ENCODE measurements at regions not wholly inside any gene's neighbourhood (a gene's known extent, or its start where the extent isn't known, plus 50 kb on each side); places are given as distances from the start of the nearest gene placed in this dataset.

DNA sequence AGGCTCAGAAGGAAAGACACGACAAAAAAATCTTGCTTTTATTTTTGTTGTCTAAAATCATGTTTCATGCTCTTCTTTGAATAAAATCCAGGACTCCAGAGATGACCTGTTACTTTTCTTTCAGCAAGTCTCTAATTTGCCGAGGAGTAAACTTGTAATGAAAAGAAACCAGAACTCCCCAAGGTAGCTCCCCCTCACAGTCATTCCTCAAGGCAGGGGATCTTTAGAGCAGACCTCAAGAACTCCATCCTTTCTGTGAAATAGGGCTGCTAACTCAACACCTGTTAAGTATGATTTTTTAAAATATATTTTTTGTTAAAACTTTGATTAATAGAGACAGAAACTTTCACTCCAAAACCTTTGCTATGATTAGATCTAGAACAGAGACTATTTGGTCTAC, 82.7 kb upstream of the ABCD3 start:
- no peak for DNase-seq (ENCODE audit: low read depth in 2 of 2)
- H3K4me3 ChIP-seq (replicated peaks in 1 of 2; ENCODE audit: low read depth in 2 of 2, low read length in 2 of 2), result no peak overlapping the region
- TF ChIP-seq, protein P1, sequence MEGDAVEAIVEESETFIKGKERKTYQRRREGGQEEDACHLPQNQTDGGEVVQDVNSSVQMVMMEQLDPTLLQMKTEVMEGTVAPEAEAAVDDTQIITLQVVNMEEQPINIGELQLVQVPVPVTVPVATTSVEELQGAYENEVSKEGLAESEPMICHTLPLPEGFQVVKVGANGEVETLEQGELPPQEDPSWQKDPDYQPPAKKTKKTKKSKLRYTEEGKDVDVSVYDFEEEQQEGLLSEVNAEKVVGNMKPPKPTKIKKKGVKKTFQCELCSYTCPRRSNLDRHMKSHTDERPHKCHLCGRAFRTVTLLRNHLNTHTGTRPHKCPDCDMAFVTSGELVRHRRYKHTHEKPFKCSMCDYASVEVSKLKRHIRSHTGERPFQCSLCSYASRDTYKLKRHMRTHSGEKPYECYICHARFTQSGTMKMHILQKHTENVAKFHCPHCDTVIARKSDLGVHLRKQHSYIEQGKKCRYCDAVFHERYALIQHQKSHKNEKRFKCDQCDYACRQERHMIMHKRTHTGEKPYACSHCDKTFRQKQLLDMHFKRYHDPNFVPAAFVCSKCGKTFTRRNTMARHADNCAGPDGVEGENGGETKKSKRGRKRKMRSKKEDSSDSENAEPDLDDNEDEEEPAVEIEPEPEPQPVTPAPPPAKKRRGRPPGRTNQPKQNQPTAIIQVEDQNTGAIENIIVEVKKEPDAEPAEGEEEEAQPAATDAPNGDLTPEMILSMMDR (IDR thresholded peaks at IDR 0.05; ENCODE audit: low read depth, low read length), result no peak

GRCh38 chr1:94334764-94335163, 83.4 kb upstream of the ABCD3 start:
- TF ChIP-seq, protein P1 (IDR thresholded peaks at IDR 0.05; ENCODE audit: low read depth, low read length), result no peak
- no peak overlapping the region for H3K4me3 ChIP-seq (replicated peaks in 1 of 2; ENCODE audit: low read depth in 2 of 2, low read length in 2 of 2)
- DNase-seq (ENCODE audit: low read depth in 2 of 2), result no peak

DNA sequence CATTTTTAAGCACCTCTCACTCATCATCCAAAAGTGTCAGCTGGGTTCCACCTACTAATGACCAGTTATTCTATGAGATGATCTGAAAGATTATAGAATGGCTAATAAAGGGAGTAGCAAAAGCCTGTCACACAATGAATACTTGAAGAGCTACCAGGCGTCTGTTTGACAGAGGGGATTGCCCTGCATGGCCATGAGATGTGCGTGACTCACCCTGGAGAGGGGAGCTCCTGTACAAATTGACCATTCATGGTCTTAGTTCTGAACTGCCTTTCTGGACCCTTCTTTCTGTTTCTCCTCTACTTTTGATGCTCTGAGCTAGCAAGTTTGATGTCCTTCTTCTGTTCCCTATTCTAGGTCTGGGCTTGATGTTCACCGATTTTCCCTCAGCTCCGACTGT, 85.2 kb upstream of the ABCD3 start:
- H3K4me3 ChIP-seq (replicated peaks in 1 of 2; ENCODE audit: low read depth in 2 of 2, low read length in 2 of 2), result no peak overlapping the region
- DNase-seq (ENCODE audit: low read depth in 2 of 2), result peak in 1 of 2 donors; percentile 75
- TF ChIP-seq, protein P1 (IDR thresholded peaks at IDR 0.05; ENCODE audit: low read depth, low read length), result no peak

DNA sequence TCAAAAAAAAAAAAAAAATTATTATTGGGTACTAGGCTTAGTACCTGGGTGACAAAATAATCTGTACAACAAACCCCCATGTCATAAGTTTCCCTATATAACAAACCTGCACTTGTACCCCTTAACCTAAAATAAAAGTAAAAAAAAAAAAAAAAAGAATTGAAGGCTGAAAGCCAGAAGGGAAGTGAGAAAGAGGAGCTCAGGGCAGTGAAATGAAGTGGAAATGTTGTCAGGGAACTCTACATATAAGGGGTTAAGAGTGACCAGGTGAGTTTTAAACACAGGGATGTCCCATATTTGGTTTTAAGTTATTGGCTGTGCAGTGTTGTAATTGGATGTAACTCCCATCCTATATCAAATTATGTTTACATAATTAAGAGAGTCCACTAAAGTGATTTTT, 85.7 kb upstream of the ABCD3 start:
- H3K4me3 ChIP-seq (replicated peaks in 1 of 2; ENCODE audit: low read depth in 2 of 2, low read length in 2 of 2), result no peak overlapping the region
- TF ChIP-seq, protein P1 (IDR thresholded peaks at IDR 0.05; ENCODE audit: low read depth, low read length), result no peak
- no peak for DNase-seq (ENCODE audit: low read depth in 2 of 2)

DNA sequence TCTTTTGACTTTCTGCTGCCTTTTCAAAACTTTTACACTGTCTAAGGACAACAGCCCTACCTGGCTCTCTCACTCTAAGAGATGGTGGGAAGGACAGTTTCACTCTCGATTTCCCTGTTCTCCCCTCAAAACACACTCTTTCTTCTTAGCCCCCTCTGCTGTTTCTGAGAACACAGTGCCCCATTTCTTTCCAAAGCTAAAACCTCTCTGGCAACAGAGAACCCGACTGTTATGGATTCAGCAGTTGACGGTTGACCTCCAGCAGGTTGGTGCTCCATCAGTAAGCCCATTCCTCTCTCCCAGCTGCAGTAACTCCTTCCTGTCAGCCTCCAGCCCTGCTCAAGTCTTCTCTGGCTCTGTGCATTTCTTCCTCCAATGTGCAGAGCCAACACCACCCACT, 88.2 kb upstream of the ABCD3 start:
- TF ChIP-seq, protein P1 (IDR thresholded peaks at IDR 0.05; ENCODE audit: low read depth, low read length), result peak; percentile 78
- peak; percentile 81 for DNase-seq (ENCODE audit: low read depth in 2 of 2)
- no peak overlapping the region for H3K4me3 ChIP-seq (replicated peaks in 1 of 2; ENCODE audit: low read depth in 2 of 2, low read length in 2 of 2)

DNA sequence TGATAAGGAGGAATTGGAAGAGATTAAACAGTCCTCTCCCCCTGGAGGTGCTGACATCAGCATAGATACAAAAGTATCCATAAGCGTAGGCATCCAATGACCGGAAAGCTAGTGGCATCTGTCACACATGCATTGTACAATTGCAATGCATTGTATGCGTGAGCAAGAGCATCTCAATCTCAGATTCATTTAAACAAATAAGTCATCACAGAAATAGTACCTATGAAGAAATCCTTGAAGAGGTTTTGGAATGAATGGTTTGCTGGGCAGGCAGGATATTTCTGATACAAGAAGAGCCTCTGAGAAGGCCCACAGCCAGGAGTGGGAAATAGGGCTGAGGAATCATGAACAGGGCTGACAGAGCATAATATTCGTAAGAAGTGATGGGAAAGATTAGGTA, 88.9 kb upstream of the ABCD3 start:
- no peak overlapping the region for H3K4me3 ChIP-seq (replicated peaks in 1 of 2; ENCODE audit: low read depth in 2 of 2, low read length in 2 of 2)
- TF ChIP-seq, protein P1 (IDR thresholded peaks at IDR 0.05; ENCODE audit: low read depth, low read length), result no peak
- DNase-seq (ENCODE audit: low read depth in 2 of 2), result peak in 1 of 2 donors; percentile 60

- peak; percentile 71 to 82 for DNase-seq (ENCODE audit: low read depth in 2 of 2)
- H3K4me3 ChIP-seq (replicated peaks in 1 of 2; ENCODE audit: low read depth in 2 of 2, low read length in 2 of 2), result no peak overlapping the region
- TF ChIP-seq, protein P1 (IDR thresholded peaks at IDR 0.05; ENCODE audit: low read depth, low read length), result no peak
Observed at GRCh38 chr1:94327001-94327690, 89.8 kb upstream of the ARHGAP29 start.
